ENCODE measurements at regions not wholly inside any gene's neighbourhood (a gene's known extent, or its start where the extent isn't known, plus 50 kb on each side); places are given as distances from the start of the nearest gene placed in this dataset.
"Not testable (repeated sequence)": the region's sequence is repeated elsewhere in the genome, so short reads cannot be mapped to it uniquely, and the experiment has no call there.

DNA sequence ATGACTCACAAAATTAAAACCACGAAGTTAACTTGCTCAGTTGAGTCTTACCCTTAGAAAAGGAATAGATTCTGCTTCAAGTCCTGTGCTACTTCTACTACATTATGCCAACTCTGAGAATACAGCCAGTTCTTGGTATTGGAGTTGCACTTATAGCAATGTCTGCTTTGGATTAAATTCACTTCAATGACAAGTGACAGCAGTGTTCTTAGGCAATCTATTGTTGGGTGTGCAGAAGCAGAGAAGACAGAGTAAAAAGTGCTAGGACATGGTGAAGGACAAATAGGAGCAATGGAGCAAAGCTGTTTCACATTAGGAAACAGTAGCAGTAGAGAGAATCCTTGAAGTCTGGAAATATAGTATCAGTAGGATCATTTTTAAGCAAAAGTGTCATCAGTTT, 713.1 kb downstream of the SI start:
- no peak for DNase-seq

DNA sequence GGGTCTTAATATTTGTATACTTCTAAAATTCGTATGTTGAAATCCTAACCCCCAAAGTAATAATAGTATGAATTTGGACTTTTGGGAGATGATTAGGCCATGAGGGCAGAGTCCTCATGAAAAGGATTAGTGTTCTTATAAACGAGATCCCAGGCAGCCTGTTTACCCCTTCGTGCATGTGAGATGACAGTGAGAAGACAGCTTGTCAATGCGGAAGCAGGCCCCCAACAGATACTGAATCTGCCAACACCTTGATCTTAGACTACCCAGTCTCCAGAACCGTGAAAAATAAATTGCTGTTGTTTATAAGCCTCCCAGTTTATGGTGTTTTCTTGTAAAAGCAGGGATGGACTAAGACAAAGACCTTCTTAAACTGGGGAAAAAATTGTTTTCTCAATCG, 714.2 kb downstream of the SI start:
- no peak for DNase-seq

DNA sequence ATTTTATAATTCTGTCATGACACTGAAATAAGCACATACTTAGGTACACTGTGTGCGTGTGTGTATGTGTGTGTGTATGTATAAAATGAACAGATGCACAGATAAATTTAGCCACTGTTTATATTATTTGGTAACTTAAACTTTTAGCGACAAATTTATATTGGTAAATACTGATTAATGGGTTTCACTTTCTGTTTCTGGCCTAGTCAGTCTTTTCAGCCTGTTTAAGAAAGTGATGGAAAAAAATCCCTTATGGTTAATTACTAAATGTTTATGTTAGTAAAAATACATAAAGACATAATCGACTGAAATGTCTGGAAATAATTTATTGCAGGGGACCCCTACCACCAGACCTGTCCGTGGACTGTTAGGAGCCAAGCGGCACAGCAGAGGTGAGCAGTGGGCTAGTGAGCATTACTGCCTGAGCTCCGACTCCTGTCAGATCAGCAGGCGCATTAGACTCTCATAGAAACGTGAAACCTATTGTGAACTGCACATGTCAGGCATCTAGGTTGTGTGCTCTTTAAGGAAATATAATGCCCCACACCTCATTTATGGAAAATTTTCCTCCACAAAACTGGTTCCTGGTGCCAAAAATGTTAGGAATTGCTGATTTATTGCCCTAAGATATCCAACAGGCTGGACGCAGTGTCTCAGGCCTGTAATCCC, 717.4 kb downstream of the SI start:
- no peak for DNase-seq

DNA sequence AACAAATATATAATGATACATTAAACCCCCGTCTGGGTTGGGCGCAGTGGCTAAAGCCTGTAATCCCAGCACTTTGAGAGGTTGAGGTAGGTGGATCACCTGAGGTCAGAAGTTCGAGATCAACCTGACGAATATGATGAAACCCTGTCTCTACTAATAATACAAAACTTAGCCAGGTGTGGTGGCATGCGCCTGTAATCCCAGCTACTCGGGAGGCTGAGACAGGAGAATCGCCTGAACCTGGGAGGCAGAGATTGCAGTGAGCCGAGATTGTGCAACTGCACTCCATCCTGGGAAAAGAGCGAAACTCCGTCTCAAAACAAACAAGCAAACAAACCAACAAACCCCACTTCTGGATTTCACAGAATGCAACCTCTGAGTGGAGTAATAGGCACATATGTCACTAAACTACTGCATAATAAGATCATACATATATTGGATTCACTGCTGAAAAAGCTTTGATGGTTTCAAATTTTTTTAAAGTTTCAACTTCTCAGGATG, 718.2 kb downstream of the SI start:
- no peak for DNase-seq

DNA sequence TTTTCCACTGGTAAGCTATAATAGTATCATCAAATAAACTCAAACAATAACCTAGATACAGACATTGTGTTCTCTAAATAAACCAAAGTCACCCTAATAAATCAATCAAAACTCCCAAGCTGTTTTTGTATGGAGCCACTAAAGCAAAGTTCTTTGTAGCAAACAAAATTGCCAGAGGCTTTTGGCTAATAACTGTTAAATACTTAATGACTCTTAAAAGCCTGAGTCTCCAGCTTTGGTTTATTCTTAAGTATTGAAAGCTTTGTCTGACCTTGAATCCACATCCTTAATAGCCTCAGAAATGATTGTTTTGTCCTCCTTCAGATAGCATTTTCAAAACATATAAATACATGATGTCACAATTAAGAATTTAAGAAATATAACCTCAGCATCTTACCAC, 725.3 kb downstream of the SI start:
- no peak for DNase-seq

DNA sequence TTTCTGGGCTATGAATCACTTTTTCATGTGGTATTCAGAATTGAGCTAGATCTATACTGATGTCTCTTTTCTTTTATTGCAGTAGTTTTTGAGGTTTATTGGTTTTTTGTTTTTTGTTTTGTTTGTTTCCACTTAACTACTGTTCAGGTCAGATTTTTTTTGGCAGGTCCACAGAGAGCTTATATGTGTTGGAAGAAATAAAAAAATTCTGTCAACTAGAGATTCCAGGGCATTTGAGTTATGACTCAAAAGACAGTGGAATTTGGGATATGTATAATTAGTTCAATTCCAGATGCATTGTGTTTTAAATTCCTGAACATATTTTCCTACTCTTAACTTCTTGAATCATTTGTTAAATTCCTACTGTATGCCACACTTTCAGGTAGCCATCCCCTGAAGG, 727.2 kb downstream of the SI start:
- no peak for DNase-seq

DNA sequence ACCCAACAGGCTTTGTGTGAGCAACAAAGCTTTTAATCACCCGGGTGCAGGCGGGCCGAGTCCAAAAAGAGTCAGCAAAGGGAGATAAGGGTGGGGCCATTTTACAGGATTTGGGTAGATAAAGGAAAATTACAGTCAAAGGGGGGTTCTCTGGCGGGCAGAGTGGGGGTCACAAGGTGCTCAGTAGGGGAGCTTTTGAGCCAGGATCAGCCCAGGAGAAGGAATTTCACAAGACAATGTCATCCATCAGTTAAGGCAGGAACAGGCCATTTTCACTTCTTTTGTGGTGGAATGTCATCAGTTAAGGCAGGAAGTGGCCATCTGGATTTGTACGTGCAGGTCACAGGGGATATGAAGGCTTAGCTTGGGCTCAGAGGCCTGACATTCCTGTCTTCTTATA, 736.1 kb downstream of the SI start:
- not testable (repeated sequence) for DNase-seq

DNA sequence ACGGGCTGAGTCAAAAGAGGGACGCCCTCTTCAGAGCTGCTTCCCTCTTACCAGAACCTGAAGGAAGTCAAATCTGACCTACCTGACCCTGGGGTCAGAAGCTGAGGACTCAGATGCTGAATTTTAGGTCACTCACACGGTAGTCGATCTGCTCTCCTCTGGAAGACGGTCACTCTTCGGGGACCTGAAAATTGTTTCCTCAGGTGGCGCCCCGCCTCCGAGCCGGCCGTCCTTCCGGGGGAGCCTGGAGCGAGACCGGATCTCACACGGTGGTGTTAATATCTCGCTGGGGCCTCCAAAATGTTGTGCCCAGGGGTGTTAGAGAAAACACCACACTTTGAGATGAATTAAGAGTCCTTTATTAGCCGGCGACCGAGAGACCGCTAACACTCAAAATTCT, 737.2 kb downstream of the SI start:
- no peak for DNase-seq

DNA sequence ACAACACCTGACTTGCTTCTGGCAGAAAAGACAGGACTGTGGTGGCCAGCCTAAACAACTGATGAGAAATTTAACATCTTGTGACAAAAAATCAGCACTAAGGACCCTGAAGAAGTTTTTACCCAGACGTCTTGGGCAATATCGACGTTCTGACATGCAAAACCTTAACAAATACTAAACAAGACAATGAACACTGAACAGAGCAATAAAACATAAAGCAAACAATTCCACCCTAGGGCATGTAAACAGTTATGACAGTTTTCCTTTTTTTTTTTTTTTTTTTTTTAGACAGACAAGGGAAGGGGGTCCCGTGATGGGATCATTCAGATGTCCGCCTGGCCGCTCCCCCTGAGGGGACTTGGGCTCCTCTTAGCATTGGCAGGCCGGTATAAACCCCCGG, 738.0 kb downstream of the SI start:
- DNase-seq, result no peak

DNA sequence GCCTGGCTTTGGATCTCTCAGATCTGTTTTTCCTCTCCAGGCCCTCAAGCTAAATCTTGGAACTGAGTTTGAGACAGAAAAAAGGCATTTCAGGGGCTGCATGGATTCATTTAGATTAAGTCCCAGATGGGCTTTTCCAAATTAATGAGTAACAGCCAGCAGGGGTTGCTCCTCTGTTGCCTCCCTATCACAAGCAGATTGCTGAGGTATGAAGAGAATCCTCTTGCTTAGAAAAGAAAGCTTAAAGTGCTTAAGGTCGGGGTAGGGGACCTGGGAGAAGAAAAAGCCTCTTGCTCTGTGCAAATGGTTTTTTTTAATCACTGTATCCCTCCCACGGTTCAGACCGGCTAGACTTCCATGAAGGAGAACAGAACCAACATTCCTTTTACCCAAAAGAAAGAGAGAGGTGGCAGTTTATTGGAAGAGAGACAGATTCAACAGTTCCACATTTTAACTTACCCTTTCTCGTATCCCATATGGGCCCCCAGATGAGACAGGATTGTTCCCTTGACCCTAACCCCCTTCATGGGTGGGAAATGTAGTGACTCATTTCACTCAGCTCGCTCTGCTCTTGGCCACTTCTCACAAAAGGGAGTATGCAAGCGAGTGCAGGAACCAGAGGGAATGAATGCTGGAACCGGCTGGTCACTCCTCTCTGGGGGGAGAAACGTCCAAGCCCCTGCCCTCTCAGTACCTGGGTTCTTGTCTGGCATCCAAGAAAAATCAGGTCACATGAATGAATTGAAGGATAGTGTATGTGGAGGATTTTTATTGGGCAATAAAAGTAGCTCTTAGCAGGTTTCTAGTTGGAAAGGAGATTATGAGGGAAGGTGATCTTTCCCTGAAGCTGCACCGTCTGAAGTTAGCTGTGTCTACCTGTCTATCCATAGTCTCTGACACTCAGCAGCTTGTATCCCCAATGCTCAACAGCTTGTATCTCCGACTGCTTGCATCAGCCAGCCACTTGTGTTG, 745.2 kb downstream of the SI start:
- no peak for DNase-seq

DNA sequence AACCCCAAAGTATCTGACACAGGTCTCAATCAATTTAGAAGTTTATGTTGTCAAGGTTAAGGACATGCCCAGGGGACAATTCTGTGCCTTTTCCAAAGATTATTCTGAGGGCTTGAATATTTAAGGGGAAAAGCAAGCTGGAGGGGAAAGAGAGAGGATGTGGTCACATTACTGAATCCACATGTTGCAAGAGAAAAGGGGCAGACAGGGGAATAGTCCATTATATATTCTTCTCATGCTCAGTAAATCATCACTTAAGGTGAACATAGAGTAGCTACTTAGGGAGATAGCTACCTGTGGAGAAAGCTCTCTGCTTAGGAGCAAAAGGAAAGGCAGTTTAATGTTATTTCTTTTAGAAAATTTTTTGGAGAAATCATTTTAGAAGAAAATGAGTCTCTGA, 751.6 kb downstream of the SI start:
- no peak for DNase-seq

DNA sequence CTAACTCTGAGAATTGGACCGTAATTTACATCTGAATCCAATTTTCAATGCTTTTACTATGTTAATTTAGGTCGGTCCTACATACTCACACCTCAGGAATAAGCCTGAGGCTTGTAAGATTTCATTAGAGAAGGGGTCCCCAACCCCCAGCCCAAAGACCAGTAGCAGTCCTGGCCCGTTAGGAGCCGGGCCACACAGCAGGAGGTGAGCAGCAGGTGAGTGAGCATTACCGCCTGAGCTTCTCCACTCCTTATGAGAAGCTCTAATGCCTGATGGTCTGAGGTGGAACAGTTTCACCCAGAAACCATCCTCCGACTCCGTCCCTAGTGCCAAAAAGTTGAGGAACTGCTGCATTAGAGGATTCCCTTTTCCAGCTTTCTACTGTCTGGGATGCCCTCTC, 757.3 kb downstream of the SI start:
- no peak for DNase-seq

DNA sequence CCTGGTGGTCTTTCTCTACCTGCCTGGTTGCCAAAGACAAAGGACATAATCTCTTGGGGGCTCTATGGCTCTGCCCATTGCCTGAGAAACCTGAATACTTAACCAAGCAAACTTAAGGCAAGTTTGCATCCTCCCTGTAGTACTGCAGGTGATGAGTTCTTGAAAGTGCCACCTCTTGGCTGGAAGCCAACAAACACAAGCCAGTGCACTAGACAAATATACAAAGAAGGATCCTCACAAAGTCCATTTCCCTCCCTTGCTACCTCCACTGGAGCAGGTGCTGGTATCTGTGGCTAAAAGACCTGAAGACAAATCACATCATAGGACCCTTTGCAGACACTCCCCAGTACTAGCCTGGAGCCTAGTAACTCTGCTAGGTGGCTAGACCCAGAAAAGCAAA, 772.3 kb downstream of the SI start:
- DNase-seq, result no peak

DNA sequence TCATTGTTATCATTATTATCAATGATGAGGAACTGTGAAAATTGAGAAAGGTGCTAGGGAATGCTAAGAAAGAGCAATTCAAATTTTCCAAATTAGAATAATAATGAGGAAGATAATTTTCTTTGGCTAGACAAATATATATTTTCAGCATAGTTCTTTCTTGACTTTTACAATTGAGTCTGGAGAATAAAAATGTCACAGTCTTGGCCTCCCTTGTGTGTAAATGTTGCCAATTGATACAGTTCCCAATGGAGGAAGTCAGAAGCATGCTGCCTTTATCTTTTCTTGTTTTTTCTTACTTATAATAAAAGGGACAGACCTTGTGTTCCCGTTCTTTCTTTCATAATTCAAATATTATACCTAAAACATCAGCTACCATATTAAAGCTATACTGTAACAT, 774.4 kb downstream of the SI start:
- DNase-seq, result no peak

DNA sequence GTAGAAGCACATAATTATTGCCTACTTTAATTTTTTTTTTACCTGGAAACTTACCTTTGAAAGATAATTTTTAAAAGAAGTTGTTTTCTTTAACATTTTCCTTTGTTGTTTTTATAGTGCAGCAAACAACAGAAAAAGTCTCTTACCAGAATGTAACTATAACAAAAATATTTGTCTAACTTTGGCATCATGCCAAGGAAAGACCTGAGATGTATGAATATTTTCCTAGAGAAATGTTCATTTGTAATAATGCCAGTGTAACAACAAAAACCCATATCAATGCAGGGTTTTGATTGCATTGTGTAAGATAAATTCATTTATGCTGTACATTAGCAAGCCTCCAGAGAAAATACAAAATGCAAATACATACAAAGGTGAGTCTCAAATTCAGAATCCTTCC, 775.7 kb downstream of the SI start:
- no peak for DNase-seq

DNA sequence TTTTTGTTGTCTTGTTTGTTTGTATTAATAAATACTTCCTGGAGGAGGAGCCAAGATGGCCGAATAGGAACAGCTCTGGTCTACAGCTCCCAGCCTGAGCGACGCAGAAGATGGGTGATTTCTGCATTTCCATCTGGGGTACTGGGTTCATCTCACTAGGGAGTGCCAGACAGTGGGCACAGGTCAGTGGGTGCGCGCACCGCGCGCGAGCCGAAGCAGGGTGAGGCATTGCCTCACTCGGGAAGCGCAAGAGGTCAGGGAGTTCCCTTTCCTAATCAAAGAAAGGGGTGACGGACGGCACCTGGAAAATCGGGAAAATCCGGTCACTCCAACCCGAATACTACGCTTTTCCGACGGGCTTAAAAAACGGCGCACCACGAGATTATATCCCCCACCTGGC, 786.8 kb downstream of the SI start:
- DNase-seq, result not testable (repeated sequence)

DNA sequence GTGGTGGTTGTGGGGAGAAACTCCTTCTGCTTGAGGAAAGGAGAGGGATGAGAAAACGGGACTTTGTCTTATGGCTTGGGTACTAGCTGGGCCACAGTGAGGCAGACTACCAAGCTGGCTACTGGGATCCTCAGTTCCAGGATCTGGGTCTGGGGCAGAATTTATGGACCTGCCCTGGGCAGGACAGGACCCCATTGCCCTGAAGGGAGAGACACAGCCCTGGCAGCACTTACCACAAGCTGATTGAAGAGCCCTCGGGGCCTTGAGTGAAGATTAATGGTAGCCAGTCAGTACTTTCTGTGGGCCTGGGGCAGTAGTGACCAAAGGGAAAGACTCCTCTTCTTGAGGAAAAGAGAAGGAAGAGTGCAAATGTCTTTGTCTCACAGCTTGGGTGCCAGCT, 799.7 kb downstream of the SI start:
- no peak for DNase-seq

DNA sequence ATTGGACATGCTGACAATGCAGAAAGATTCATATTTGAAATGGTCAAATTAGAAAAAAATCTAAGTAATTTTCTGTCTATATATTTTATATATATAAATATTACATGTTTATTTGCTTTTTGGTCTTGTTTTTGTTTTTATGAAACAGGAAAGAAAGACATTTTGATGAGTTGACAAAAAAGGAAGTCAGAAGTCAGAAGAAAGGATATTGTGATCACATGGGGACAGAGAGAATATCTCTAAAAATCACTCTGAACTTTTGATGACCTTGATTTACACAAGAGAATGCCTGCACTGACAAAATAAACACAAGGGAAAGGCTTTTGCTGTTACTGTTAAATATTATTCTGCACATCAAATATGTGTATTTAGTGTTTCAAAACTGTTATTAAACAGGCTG, 811.2 kb downstream of the SI start:
- no peak for DNase-seq

DNA sequence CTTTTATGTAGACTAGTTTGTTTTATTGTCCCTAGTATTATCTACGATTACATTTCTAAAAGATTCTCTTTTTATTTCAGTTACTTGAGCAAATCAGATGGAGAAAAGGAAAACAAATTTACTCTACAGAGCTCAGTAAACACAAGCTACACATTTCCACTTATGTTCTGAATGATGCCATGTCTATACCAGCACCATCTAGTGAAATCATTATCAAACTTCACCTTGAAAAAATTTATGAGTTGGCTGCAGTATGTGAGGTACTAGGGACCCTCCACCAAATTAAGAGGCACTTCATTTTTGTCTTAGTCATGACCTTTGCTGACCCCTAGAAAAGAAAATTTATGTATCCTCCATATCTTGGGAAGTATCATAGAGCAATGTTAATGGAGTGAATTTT, 827.4 kb downstream of the SI start:
- DNase-seq, result no peak

DNA sequence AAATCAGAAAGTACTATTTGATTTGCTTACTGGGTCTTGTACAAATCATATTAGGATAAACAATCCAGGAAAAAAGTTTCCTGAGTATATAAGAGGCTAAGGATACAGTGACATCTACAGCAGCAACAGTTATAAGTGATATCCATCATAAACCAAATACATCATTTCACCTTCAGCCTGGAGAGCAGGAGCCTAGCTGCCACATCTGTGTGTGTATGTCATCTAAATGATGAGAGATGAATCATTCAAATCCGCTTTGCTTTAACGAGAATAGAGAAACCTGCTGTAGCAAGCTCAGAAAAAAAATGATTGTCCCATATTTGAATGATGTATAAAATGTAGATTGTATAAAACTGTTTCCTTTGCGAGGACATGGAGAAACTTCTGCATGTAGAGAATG, 841.4 kb downstream of the SI start:
- no peak for DNase-seq

DNA sequence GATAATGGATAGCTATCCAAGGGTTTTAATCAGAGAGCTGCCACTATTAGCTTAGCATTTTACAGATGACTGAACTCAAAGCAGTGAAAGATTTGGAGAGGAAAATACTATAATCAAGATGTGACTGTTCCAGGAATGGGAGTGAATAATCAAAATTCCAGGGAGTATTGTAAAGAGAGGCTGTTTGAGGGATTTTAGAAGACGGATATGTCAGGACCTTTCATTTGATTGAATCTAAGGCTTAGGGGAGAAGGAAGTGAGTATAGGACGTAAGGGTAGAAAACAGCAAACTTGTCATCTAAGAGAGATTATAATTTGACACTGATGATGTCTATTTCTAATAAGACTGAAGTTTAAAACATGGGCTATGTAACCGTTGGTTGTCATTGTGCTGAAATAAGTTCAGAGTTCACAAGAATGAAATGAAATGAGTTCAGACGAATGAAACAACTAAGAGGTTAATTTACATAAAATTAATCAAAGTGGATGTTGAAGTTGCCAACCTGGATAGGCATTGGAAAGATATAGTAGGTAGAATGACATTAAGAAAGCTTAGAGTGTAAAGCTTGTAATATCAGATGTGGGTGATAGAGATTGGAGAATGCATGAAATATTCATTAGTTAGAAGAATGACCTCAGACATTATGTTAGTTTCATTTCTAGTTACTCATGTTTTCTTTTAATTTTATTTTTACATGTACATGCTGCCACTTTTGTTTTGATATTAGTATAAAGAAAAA, 842.8 kb downstream of the SI start:
- DNase-seq, result no peak

DNA sequence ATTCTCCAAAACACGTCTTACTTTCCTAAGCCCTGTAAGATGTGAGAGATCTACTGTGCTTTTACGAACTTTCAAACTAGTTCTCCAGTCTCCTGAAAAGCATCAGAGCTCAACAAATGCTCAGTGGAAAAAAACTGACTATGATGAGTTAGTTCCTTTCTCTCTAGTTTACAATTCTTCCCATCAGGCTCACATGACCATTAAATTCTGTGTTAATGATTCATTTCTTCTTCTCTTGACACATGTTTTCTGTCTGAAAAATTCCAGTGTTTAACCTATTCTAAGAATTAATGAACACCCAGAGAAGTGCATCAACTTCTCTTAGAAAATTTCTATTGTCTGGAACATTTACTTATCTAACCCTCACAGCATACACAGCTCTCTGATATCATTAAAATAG, 844.3 kb downstream of the SI start:
- no peak for DNase-seq

DNA sequence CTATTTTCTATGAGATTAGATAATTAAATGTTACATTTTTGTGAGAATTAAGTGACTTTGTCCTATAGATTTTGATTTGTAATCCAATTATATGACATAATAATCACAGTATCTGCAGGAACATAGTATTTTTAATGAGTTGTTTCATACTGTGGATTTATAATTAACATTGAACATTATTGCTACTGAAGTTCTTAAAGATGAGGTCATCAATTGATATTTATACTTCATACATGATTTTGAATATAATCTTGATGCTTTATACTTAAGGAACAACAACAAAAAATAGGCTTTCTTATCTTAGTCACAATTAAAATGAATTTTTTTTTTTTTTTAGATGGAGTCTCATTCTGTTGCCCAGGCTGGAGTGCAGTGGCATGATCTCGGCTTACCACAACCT, 846.6 kb downstream of the SI start:
- DNase-seq, result no peak

Data from hematopoietic multipotent progenitor cell treated with erythropoietin and hydrocortisone succinate and interleukin-3 and kit ligand, for 6 days (in vitro differentiated cells).